ENCODE measurements at regions not wholly inside any gene's neighbourhood (a gene's known extent, or its start where the extent isn't known, plus 50 kb on each side); places are given as distances from the start of the nearest gene placed in this dataset.
A peak's percentile ranks its signal among the peaks of the same experiment; 100 is the strongest.
"Not testable (repeated sequence)": the region's sequence is repeated elsewhere in the genome, so short reads cannot be mapped to it uniquely, and the experiment has no call there.

- DNase-seq (ENCODE audit: low read depth, low spot score): no peak
These were observed 116.2 kb downstream of the GATA6 start for GRCh38 chr18:22285361-22286140.

GRCh38 chr18:22284581-22285360 is 115.4 kb downstream of the GATA6 start:
- DNase-seq (ENCODE audit: low read depth, low spot score): no peak

GRCh38 chr18:22283855-22284254 is 114.5 kb downstream of the GATA6 start:
- not testable (repeated sequence) for DNase-seq (ENCODE audit: low read depth, low spot score)

- DNase-seq (ENCODE audit: low read depth, low spot score): no peak
These were observed 114.0 kb downstream of the GATA6 start for GRCh38 chr18:22283397-22283796.

- DNase-seq (ENCODE audit: low read depth, low spot score): no peak
These were observed 113.7 kb downstream of the GATA6 start for GRCh38 chr18:22283116-22283395.

GRCh38 chr18:22282311-22283115 is 113.1 kb downstream of the GATA6 start:
- DNase-seq (ENCODE audit: low read depth, low spot score): peak; percentile 95

GRCh38 chr18:22280453-22280750 is 111.0 kb downstream of the GATA6 start:
- no peak for DNase-seq (ENCODE audit: low read depth, low spot score)

GRCh38 chr18:22279741-22280452 is 110.5 kb downstream of the GATA6 start:
- DNase-seq (ENCODE audit: low read depth, low spot score): no peak

- no peak for DNase-seq (ENCODE audit: low read depth, low spot score)
These were observed 109.4 kb downstream of the GATA6 start for GRCh38 chr18:22278798-22279197.

- no peak for DNase-seq (ENCODE audit: low read depth, low spot score)
These were observed 108.4 kb downstream of the GATA6 start for GRCh38 chr18:22277758-22278157.

GRCh38 chr18:22276334-22276713 is 106.9 kb downstream of the GATA6 start:
- DNase-seq (ENCODE audit: low read depth, low spot score): no peak

- DNase-seq (ENCODE audit: low read depth, low spot score): no peak
These were observed 106.4 kb downstream of the GATA6 start for GRCh38 chr18:22275706-22276333.

- no peak for DNase-seq (ENCODE audit: low read depth, low spot score)
These were observed 104.0 kb downstream of the GATA6 start for GRCh38 chr18:22273101-22274039.

GRCh38 chr18:22272242-22272641 is 102.9 kb downstream of the GATA6 start:
- no peak for DNase-seq (ENCODE audit: low read depth, low spot score)

- no peak for DNase-seq (ENCODE audit: low read depth, low spot score)
These were observed 101.6 kb downstream of the GATA6 start for GRCh38 chr18:22271030-22271429.

- no peak for DNase-seq (ENCODE audit: low read depth, low spot score)
These were observed 99.3 kb downstream of the GATA6 start for GRCh38 chr18:22268641-22269128.

GRCh38 chr18:22267697-22268096 is 98.3 kb downstream of the GATA6 start:
- DNase-seq (ENCODE audit: low read depth, low spot score): no peak

GRCh38 chr18:22267225-22267624 is 97.8 kb downstream of the GATA6 start:
- DNase-seq (ENCODE audit: low read depth, low spot score): no peak

GRCh38 chr18:22265838-22266237 is 96.4 kb downstream of the GATA6 start:
- no peak for DNase-seq (ENCODE audit: low read depth, low spot score)

GRCh38 chr18:22260208-22260820 is 90.9 kb downstream of the GATA6 start:
- DNase-seq (ENCODE audit: low read depth, low spot score): no peak
